ENCODE measurements at regions not wholly inside any gene's neighbourhood (a gene's known extent, or its start where the extent isn't known, plus 50 kb on each side); places are given as distances from the start of the nearest gene placed in this dataset.

- TF ChIP-seq, protein P1, sequence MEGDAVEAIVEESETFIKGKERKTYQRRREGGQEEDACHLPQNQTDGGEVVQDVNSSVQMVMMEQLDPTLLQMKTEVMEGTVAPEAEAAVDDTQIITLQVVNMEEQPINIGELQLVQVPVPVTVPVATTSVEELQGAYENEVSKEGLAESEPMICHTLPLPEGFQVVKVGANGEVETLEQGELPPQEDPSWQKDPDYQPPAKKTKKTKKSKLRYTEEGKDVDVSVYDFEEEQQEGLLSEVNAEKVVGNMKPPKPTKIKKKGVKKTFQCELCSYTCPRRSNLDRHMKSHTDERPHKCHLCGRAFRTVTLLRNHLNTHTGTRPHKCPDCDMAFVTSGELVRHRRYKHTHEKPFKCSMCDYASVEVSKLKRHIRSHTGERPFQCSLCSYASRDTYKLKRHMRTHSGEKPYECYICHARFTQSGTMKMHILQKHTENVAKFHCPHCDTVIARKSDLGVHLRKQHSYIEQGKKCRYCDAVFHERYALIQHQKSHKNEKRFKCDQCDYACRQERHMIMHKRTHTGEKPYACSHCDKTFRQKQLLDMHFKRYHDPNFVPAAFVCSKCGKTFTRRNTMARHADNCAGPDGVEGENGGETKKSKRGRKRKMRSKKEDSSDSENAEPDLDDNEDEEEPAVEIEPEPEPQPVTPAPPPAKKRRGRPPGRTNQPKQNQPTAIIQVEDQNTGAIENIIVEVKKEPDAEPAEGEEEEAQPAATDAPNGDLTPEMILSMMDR (IDR thresholded peaks at IDR 0.05), result no peak
- TF ChIP-seq POLR2AphosphoS5 (IDR thresholded peaks at IDR 0.05; ENCODE audit: insufficient read depth in 1 of 2, low read depth in 1 of 2) (peak; percentile 51 to 75), POLR2A (IDR thresholded peaks at IDR 0.05) (peak in 1 of 2 donors; percentile 49)
These were observed 105.3 kb upstream of the HNRNPU start for GRCh38 chr1:244969355-244970235.
